ENCODE measurements at regions not wholly inside any gene's neighbourhood (a gene's known extent, or its start where the extent isn't known, plus 50 kb on each side); places are given as distances from the start of the nearest gene placed in this dataset.

GRCh38 chr3:59152943-59153342 is 103.1 kb upstream of the CFAP20DC start:
- TF ChIP-seq CTCF (IDR thresholded peaks at IDR 0.05) (no peak), RAD21 (conservative IDR thresholded peaks at IDR 0.05 in 1 of 2, IDR thresholded peaks at IDR 0.05 in 1 of 2) (no peak), RFX5 (IDR thresholded peaks at IDR 0.05) (no peak), POLR2A (IDR thresholded peaks at IDR 0.05; ENCODE audit: low read length) (no peak), RARB (CRISPR knock-in tag; IDR thresholded peaks at IDR 0.05) (no peak), KDM5A (IDR thresholded peaks at IDR 0.05) (no peak), FOSB (CRISPR knock-in tag; IDR thresholded peaks at IDR 0.05) (no peak), MAX (IDR thresholded peaks at IDR 0.05) (no peak)
